ENCODE measurements at regions not wholly inside any gene's neighbourhood (a gene's known extent, or its start where the extent isn't known, plus 50 kb on each side); places are given as distances from the start of the nearest gene placed in this dataset.

DNA sequence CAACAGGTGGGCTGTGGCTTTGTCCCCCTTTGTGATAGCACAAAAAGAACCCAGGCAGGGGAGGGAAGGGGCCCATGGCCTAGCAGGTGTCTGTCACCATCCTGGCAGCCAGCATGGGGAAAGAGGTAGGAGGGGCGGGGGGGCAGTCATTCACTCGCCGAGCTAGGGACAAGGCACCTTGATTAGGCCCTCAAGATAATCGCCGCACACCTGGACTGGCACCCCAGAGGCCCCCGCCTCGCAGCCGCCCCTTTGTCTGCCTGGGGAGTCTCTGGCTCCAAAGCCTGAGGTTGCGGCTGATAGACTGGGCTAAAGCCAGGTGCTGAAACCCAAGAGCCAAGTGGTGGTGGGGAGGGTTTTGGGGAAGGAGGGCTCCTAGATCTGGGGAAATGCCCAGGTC, 151.2 kb upstream of the PCBD1 start:
- no peak overlapping the region for H2AFZ ChIP-seq (ENCODE audit: low read length)
- H3K79me2 ChIP-seq (ENCODE audit: insufficient read depth, low read length), result no peaks in the 10 kb centered on the region
- no peaks in the 10 kb centered on the region for H4K20me1 ChIP-seq (ENCODE audit: insufficient read depth, low read length, poor library complexity, severe bottlenecking)
- no peak overlapping the region for H3K4me3 ChIP-seq (ENCODE audit: low read length, poor library complexity, severe bottlenecking)
- TF ChIP-seq, protein P1, sequence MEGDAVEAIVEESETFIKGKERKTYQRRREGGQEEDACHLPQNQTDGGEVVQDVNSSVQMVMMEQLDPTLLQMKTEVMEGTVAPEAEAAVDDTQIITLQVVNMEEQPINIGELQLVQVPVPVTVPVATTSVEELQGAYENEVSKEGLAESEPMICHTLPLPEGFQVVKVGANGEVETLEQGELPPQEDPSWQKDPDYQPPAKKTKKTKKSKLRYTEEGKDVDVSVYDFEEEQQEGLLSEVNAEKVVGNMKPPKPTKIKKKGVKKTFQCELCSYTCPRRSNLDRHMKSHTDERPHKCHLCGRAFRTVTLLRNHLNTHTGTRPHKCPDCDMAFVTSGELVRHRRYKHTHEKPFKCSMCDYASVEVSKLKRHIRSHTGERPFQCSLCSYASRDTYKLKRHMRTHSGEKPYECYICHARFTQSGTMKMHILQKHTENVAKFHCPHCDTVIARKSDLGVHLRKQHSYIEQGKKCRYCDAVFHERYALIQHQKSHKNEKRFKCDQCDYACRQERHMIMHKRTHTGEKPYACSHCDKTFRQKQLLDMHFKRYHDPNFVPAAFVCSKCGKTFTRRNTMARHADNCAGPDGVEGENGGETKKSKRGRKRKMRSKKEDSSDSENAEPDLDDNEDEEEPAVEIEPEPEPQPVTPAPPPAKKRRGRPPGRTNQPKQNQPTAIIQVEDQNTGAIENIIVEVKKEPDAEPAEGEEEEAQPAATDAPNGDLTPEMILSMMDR (conservative IDR thresholded peaks at IDR 0.05; ENCODE audit: low read length), result no peak
- no peak for TF ChIP-seq EZH2phosphoT487 (IDR thresholded peaks at IDR 0.05; ENCODE audit: borderline replicate concordance)
- H3K9ac ChIP-seq (ENCODE audit: low read depth, low read length, poor library complexity, severe bottlenecking), result no peak overlapping the region
- H3K36me3 ChIP-seq (ENCODE audit: insufficient read depth, low read length), result no peaks in the 10 kb centered on the region
- H3F3A ChIP-seq (ENCODE audit: low read depth), result no peaks in the 10 kb centered on the region
- no peaks in the 10 kb centered on the region for H3K4me1 ChIP-seq (ENCODE audit: insufficient read depth, low read length, poor library complexity, severe bottlenecking)
- no peaks in the 10 kb centered on the region for H3K9me3 ChIP-seq (ENCODE audit: insufficient read depth, low read depth, low read length)
- no peaks in the 10 kb centered on the region for H3K27me3 ChIP-seq (ENCODE audit: insufficient read depth, low read length, poor library complexity, severe bottlenecking)
- H3K4me2 ChIP-seq (ENCODE audit: low read depth, low read length, poor library complexity, severe bottlenecking), result no peak overlapping the region
- H3K9me2 ChIP-seq (replicated peaks; ENCODE audit: low read depth, low read length), result no peaks in the 10 kb centered on the region

DNA sequence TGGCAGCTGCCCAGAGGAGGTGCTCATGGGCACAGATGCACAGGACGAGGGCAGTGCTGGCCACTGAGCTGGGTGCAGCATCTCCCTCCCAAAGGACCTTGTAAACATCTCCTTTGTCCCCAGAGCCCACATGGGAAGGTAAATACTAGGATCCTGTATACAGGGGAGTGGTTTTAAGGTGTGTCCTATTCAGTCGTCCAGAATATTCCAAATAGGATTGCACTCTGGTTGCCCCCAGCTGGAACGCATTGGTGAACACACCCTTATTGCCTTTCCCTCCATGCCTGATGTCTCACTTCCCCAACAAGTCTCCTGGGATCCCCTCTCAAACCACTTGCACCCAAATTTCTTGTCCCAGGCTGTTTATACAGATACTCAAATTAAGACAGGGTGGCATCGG, 152.0 kb upstream of the PCBD1 start:
- Histone ChIP-seq H3K79me2 (ENCODE audit: insufficient read depth, low read length) (no peaks in the 10 kb centered on the region), H3K27me3 (ENCODE audit: insufficient read depth, low read length, poor library complexity, severe bottlenecking) (no peaks in the 10 kb centered on the region), H4K20me1 (ENCODE audit: insufficient read depth, low read length, poor library complexity, severe bottlenecking) (no peaks in the 10 kb centered on the region), H2AFZ (ENCODE audit: low read length) (no peak overlapping the region), H3K4me2 (ENCODE audit: low read depth, low read length, poor library complexity, severe bottlenecking) (no peak overlapping the region), H3K9ac (ENCODE audit: low read depth, low read length, poor library complexity, severe bottlenecking) (no peak overlapping the region), H3F3A (ENCODE audit: low read depth) (no peaks in the 10 kb centered on the region), H3K9me2 (replicated peaks; ENCODE audit: low read depth, low read length) (no peaks in the 10 kb centered on the region), H3K4me1 (ENCODE audit: insufficient read depth, low read length, poor library complexity, severe bottlenecking) (no peaks in the 10 kb centered on the region), H3K4me3 (ENCODE audit: low read length, poor library complexity, severe bottlenecking) (no peak overlapping the region), H3K36me3 (ENCODE audit: insufficient read depth, low read length) (no peaks in the 10 kb centered on the region), H3K9me3 (ENCODE audit: insufficient read depth, low read depth, low read length) (no peaks in the 10 kb centered on the region)
- no peak for TF ChIP-seq EZH2phosphoT487 (IDR thresholded peaks at IDR 0.05; ENCODE audit: borderline replicate concordance)
- TF ChIP-seq, protein P1 (conservative IDR thresholded peaks at IDR 0.05; ENCODE audit: low read length), result no peak

DNA sequence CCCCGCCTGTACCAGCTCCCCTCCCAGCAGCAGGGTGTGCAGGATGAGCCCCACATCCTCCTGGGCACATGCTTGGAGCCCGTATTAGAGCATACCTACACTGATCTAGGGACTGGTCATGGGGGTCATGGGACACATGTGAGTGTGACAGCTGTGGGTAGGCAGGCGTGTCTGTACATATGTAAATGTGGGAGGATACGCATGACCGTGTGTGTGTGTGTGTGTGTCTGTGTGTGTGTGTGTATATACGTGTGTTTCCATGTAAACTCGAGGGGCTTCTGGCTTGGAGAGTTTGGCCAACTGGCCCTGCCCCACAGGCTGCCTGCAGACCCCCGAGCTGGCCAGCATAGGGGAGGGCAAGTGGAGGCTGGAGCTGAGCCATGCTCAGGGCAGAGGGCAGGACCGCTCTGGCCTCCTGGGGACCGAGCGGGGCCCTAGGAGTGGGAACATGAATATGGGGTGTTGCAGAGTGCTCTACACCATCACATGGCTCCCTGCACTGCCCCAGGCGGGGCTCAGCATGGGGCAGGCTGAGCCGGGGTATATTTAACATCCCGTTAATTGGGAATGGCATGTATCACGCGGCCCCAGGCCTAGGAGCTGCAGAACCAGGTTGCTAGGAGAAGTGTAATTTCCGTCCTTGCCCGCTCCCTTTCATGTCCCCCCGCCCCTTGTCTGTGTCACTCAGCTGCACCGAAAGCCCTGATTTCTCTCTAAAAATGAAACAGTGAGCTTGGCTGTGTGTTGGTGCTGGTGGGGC, 152.7 kb upstream of the PCBD1 start:
- Histone ChIP-seq H4K20me1 (ENCODE audit: insufficient read depth, low read length, poor library complexity, severe bottlenecking) (no peaks in the 10 kb centered on the region), H3F3A (ENCODE audit: low read depth) (no peaks in the 10 kb centered on the region), H3K4me2 (ENCODE audit: low read depth, low read length, poor library complexity, severe bottlenecking) (no peak overlapping the region), H3K79me2 (ENCODE audit: insufficient read depth, low read length) (no peaks in the 10 kb centered on the region), H3K4me3 (ENCODE audit: low read length, poor library complexity, severe bottlenecking) (no peak overlapping the region), H2AFZ (ENCODE audit: low read length) (no peak overlapping the region), H3K9me3 (ENCODE audit: insufficient read depth, low read depth, low read length) (no peaks in the 10 kb centered on the region), H3K4me1 (ENCODE audit: insufficient read depth, low read length, poor library complexity, severe bottlenecking) (no peaks in the 10 kb centered on the region), H3K9me2 (replicated peaks; ENCODE audit: low read depth, low read length) (no peaks in the 10 kb centered on the region), H3K9ac (ENCODE audit: low read depth, low read length, poor library complexity, severe bottlenecking) (no peak overlapping the region), H3K36me3 (ENCODE audit: insufficient read depth, low read length) (no peaks in the 10 kb centered on the region), H3K27me3 (ENCODE audit: insufficient read depth, low read length, poor library complexity, severe bottlenecking) (no peaks in the 10 kb centered on the region)
- TF ChIP-seq, protein P1 (conservative IDR thresholded peaks at IDR 0.05; ENCODE audit: low read length), result no peak

All from Loucy (cell line).